ENCODE measurements at regions not wholly inside any gene's neighbourhood (a gene's known extent, or its start where the extent isn't known, plus 50 kb on each side); places are given as distances from the start of the nearest gene placed in this dataset.

DNA sequence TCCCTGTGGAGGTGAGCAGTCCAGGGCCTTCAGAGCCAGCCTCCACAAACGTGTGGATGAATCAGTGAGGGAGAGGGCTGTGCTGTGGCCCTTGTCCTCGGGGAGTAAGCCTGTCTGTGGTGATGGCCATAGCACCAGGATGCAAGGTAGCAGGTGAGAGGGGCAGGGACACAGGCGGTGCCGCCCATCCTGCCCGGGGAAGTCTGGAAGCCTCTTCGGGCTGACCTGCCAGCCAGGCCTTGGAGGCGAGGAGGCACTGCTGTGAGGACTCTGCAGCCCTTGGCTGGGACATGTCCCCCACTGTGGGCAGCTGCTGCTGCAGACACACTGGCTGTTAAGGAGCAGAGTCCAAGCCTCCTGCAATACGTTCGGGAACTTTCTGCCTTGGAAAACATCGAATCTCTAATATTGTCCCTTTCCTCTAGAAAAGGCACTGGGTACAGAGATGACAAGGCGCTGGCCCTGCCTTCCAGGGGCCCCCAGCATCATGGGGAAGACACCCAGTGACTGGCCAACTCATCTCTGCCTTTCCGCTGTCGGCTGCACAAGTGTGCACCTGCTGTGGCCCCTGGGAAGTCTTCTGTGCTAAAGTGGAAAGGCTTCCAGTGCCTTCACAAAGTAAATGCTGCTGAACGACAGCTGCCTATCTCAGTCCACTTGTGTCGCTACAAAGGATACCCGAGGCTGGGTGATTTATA, 101.4 kb downstream of the ADRA2C start:
- TF ChIP-seq, protein P1, sequence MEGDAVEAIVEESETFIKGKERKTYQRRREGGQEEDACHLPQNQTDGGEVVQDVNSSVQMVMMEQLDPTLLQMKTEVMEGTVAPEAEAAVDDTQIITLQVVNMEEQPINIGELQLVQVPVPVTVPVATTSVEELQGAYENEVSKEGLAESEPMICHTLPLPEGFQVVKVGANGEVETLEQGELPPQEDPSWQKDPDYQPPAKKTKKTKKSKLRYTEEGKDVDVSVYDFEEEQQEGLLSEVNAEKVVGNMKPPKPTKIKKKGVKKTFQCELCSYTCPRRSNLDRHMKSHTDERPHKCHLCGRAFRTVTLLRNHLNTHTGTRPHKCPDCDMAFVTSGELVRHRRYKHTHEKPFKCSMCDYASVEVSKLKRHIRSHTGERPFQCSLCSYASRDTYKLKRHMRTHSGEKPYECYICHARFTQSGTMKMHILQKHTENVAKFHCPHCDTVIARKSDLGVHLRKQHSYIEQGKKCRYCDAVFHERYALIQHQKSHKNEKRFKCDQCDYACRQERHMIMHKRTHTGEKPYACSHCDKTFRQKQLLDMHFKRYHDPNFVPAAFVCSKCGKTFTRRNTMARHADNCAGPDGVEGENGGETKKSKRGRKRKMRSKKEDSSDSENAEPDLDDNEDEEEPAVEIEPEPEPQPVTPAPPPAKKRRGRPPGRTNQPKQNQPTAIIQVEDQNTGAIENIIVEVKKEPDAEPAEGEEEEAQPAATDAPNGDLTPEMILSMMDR (conservative IDR thresholded peaks at IDR 0.05), result no peak
- no peak for TF ChIP-seq EZH2 (IDR thresholded peaks at IDR 0.05; ENCODE audit: low read depth)

Data from PC-9 (cell line).